ENCODE measurements at regions not wholly inside any gene's neighbourhood (a gene's known extent, or its start where the extent isn't known, plus 50 kb on each side); places are given as distances from the start of the nearest gene placed in this dataset.

- no peak for TF ChIP-seq EZH2 (optimal IDR thresholded peaks at IDR 0.05; ENCODE audit: low read depth, low read length)
- TF ChIP-seq, protein P1, sequence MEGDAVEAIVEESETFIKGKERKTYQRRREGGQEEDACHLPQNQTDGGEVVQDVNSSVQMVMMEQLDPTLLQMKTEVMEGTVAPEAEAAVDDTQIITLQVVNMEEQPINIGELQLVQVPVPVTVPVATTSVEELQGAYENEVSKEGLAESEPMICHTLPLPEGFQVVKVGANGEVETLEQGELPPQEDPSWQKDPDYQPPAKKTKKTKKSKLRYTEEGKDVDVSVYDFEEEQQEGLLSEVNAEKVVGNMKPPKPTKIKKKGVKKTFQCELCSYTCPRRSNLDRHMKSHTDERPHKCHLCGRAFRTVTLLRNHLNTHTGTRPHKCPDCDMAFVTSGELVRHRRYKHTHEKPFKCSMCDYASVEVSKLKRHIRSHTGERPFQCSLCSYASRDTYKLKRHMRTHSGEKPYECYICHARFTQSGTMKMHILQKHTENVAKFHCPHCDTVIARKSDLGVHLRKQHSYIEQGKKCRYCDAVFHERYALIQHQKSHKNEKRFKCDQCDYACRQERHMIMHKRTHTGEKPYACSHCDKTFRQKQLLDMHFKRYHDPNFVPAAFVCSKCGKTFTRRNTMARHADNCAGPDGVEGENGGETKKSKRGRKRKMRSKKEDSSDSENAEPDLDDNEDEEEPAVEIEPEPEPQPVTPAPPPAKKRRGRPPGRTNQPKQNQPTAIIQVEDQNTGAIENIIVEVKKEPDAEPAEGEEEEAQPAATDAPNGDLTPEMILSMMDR (IDR thresholded peaks at IDR 0.05; ENCODE audit: low read length): peak; percentile 73
- Histone ChIP-seq H2AFZ (ENCODE audit: low read length) (no peak overlapping the region), H3K4me1 (ENCODE audit: low read length) (peaks cover 9% of the 10 kb centered on the region), H3K4me3 (ENCODE audit: low read length) (no peak overlapping the region), H3K27ac (ENCODE audit: low read length) (no peak overlapping the region), H4K20me1 (ENCODE audit: insufficient read depth, low read length) (no peaks in the 10 kb centered on the region), H3K27me3 (replicated peaks; ENCODE audit: insufficient read depth, low read length) (no peaks in the 10 kb centered on the region), H3K4me2 (ENCODE audit: low read depth, low read length) (no peak overlapping the region), H3K9ac (ENCODE audit: low read length) (no peak overlapping the region), H3K9me2 (replicated peaks; ENCODE audit: insufficient read depth, low read length) (no peaks in the 10 kb centered on the region), H3K79me2 (ENCODE audit: low read length) (no peaks in the 10 kb centered on the region), H3K36me3 (replicated peaks; ENCODE audit: insufficient read depth, low read length) (no peaks in the 10 kb centered on the region), H3F3A (ENCODE audit: insufficient read depth, low read length) (no peaks in the 10 kb centered on the region), H3K9me3 (replicated peaks; ENCODE audit: insufficient read depth, low read length) (no peaks in the 10 kb centered on the region)
- peak; percentile 59 for DNase-seq
Observed at GRCh38 chr3:59212128-59212779, 162.4 kb upstream of the CFAP20DC start.

- no peaks in the 10 kb centered on the region for H3F3A ChIP-seq (ENCODE audit: insufficient read depth, low read length)
Observed at GRCh38 chr3:59210260-59210659, 160.4 kb upstream of the CFAP20DC start.

GRCh38 chr3:59192473-59192872 is 142.6 kb upstream of the CFAP20DC start:
- Histone ChIP-seq H3K9me3 (replicated peaks; ENCODE audit: insufficient read depth, low read length) (no peaks in the 10 kb centered on the region), H3K9ac (ENCODE audit: low read length) (no peak overlapping the region), H3K9me2 (replicated peaks; ENCODE audit: insufficient read depth, low read length) (no peaks in the 10 kb centered on the region), H3K36me3 (replicated peaks; ENCODE audit: insufficient read depth, low read length) (no peaks in the 10 kb centered on the region), H3K4me2 (ENCODE audit: low read depth, low read length) (no peak overlapping the region), H2AFZ (ENCODE audit: low read length) (no peak overlapping the region), H3K4me3 (ENCODE audit: low read length) (no peak overlapping the region), H3K27ac (ENCODE audit: low read length) (no peak overlapping the region), H3K4me1 (ENCODE audit: low read length) (no peaks in the 10 kb centered on the region), H3F3A (ENCODE audit: insufficient read depth, low read length) (no peaks in the 10 kb centered on the region), H4K20me1 (ENCODE audit: insufficient read depth, low read length) (no peaks in the 10 kb centered on the region), H3K27me3 (replicated peaks; ENCODE audit: insufficient read depth, low read length) (no peaks in the 10 kb centered on the region), H3K79me2 (ENCODE audit: low read length) (no peaks in the 10 kb centered on the region)
- TF ChIP-seq, protein P1 (IDR thresholded peaks at IDR 0.05; ENCODE audit: low read length): no peak
- no peak for TF ChIP-seq EZH2phosphoT487 (IDR thresholded peaks at IDR 0.05; ENCODE audit: low read length)
- TF ChIP-seq EZH2 (optimal IDR thresholded peaks at IDR 0.05; ENCODE audit: low read depth, low read length): no peak
- DNase-seq: no peak

More at GRCh38 chr3:59210260-59210659, 160.4 kb upstream of the CFAP20DC start:
- Histone ChIP-seq H2AFZ (ENCODE audit: low read length) (no peak overlapping the region), H3K4me2 (ENCODE audit: low read depth, low read length) (no peak overlapping the region), H3K4me3 (ENCODE audit: low read length) (no peak overlapping the region), H3K36me3 (replicated peaks; ENCODE audit: insufficient read depth, low read length) (no peaks in the 10 kb centered on the region), H3K9ac (ENCODE audit: low read length) (no peak overlapping the region), H3K9me3 (replicated peaks; ENCODE audit: insufficient read depth, low read length) (no peaks in the 10 kb centered on the region), H3K27me3 (replicated peaks; ENCODE audit: insufficient read depth, low read length) (no peaks in the 10 kb centered on the region), H3K9me2 (replicated peaks; ENCODE audit: insufficient read depth, low read length) (no peaks in the 10 kb centered on the region), H3K4me1 (ENCODE audit: low read length) (peaks cover 9% of the 10 kb centered on the region), H3K79me2 (ENCODE audit: low read length) (no peaks in the 10 kb centered on the region), H3K27ac (ENCODE audit: low read length) (no peak overlapping the region), H4K20me1 (ENCODE audit: insufficient read depth, low read length) (no peaks in the 10 kb centered on the region)
- TF ChIP-seq EZH2 (optimal IDR thresholded peaks at IDR 0.05; ENCODE audit: low read depth, low read length): no peak
- TF ChIP-seq EZH2phosphoT487 (IDR thresholded peaks at IDR 0.05; ENCODE audit: low read length): no peak
- TF ChIP-seq, protein P1 (IDR thresholded peaks at IDR 0.05; ENCODE audit: low read length): no peak
- no peak for DNase-seq

Data from MM.1S (cell line).